Breast epithelium (tissue), 3 donors: ENCODE measurements at regions not wholly inside any gene's neighbourhood (a gene's known extent, or its start where the extent isn't known, plus 50 kb on each side); places are given as distances from the start of the nearest gene placed in this dataset.

Experiments used
- POLR2A ChIP-seq: fragments of 450-650 bp; IDR thresholded peaks from one replicate; pipeline ENCODE4 v1.6.1; 2016; ENCODE audit warnings: antibody characterized with exemption, mild to moderate bottlenecking, moderate library complexity
- TF ChIP-seq, protein P1 (sequence below), 3 donors: fragments of 450-650 bp; IDR thresholded peaks; one replicate each; pipeline ENCODE4 v1.5.1; 2016 to 2017; ENCODE audit warnings: antibody characterized with exemption in 3 of 3, mild to moderate bottlenecking in 3 of 3, moderate library complexity in 3 of 3

DNA sequence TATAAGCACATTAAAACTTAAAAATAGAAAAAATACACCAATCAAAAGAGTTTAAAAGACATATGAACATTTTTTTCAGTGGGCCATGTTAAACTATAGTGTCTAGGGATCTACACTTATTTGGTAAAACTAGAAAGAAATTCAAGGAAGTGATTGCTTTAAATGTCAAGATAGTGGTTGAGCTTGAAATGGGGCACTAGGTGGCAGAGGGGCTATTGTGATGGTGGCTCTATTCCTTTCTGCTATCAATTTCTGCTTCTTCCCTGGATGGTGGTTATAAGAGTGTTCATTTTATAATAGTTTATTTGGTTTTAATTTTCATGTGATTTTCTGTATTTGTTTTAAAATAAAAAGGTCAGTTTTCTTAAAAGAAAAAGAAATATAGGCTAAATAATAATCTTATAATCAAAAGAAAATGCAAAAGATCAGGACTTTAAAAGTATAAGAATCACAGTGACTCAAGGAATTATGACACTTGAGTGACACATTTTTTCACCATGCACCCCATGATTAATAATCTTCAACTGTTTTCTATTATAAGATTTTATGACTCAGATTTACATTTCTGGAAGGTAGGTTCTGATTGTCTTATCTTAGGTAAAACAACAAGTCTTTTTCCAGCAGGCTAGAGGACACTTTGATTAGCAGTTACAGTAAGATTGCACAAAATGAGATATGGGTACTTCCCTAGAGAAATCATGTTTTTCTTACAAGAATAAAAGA is 137.5 kb downstream of the FSCB start:
- TF ChIP-seq POLR2A = no peak
- TF ChIP-seq, protein P1, sequence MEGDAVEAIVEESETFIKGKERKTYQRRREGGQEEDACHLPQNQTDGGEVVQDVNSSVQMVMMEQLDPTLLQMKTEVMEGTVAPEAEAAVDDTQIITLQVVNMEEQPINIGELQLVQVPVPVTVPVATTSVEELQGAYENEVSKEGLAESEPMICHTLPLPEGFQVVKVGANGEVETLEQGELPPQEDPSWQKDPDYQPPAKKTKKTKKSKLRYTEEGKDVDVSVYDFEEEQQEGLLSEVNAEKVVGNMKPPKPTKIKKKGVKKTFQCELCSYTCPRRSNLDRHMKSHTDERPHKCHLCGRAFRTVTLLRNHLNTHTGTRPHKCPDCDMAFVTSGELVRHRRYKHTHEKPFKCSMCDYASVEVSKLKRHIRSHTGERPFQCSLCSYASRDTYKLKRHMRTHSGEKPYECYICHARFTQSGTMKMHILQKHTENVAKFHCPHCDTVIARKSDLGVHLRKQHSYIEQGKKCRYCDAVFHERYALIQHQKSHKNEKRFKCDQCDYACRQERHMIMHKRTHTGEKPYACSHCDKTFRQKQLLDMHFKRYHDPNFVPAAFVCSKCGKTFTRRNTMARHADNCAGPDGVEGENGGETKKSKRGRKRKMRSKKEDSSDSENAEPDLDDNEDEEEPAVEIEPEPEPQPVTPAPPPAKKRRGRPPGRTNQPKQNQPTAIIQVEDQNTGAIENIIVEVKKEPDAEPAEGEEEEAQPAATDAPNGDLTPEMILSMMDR (IDR thresholded peaks at IDR 0.05) = no peak
